ENCODE measurements at regions not wholly inside any gene's neighbourhood (a gene's known extent, or its start where the extent isn't known, plus 50 kb on each side); places are given as distances from the start of the nearest gene placed in this dataset.
A peak's percentile ranks its signal among the peaks of the same experiment; 100 is the strongest.

DNA sequence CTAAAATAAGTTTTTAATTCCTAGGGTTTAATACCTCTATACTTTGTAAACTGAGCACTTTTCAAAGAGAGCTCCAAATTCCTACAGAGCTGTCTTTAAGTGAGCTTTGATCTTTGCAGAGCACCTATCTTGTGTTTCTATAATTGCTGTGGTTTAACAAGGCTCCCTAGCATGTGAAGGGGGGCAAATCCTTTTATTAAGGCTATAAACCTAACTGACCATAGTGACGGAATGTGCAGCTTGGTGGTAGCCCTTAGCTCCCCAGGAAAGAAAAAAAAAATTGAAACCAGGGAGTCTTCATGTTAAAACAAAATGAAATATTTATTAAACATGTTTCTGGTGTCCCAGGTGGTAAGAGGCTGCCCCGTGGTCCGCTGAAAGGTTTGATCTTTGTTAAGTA is 78.6 kb upstream of the ETAA1 start:
- DNase-seq (ENCODE audit: low spot score), result no peak
- TF ChIP-seq, protein P1, sequence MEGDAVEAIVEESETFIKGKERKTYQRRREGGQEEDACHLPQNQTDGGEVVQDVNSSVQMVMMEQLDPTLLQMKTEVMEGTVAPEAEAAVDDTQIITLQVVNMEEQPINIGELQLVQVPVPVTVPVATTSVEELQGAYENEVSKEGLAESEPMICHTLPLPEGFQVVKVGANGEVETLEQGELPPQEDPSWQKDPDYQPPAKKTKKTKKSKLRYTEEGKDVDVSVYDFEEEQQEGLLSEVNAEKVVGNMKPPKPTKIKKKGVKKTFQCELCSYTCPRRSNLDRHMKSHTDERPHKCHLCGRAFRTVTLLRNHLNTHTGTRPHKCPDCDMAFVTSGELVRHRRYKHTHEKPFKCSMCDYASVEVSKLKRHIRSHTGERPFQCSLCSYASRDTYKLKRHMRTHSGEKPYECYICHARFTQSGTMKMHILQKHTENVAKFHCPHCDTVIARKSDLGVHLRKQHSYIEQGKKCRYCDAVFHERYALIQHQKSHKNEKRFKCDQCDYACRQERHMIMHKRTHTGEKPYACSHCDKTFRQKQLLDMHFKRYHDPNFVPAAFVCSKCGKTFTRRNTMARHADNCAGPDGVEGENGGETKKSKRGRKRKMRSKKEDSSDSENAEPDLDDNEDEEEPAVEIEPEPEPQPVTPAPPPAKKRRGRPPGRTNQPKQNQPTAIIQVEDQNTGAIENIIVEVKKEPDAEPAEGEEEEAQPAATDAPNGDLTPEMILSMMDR (IDR thresholded peaks at IDR 0.05), result no peak

GRCh38 chr2:67318993-67319481 is 78.1 kb upstream of the ETAA1 start:
- no peak overlapping the region for H3K27ac ChIP-seq
- H3K4me3 ChIP-seq, result no peak overlapping the region
- TF ChIP-seq, protein P1 (IDR thresholded peaks at IDR 0.05), result no peak
- no peak for DNase-seq (ENCODE audit: low spot score)

More for the DNA sequence above, 78.6 kb upstream of the ETAA1 start:
- no peak overlapping the region for H3K27ac ChIP-seq
- no peak overlapping the region for H3K4me3 ChIP-seq

- H3K4me3 ChIP-seq, result no peak overlapping the region
- no peak for DNase-seq (ENCODE audit: low spot score)
- TF ChIP-seq, protein P1 (IDR thresholded peaks at IDR 0.05), result no peak
- peak overlapping the region; percentile 23 to 29 for H3K27ac ChIP-seq
These were observed 76.1 kb upstream of the ETAA1 start for GRCh38 chr2:67320861-67321587.

GRCh38 chr2:67321588-67321903 is 75.6 kb upstream of the ETAA1 start:
- TF ChIP-seq, protein P1 (IDR thresholded peaks at IDR 0.05), result no peak
- no peak overlapping the region for H3K4me3 ChIP-seq
- peak overlapping the region; percentile 23 to 29 for H3K27ac ChIP-seq

DNA sequence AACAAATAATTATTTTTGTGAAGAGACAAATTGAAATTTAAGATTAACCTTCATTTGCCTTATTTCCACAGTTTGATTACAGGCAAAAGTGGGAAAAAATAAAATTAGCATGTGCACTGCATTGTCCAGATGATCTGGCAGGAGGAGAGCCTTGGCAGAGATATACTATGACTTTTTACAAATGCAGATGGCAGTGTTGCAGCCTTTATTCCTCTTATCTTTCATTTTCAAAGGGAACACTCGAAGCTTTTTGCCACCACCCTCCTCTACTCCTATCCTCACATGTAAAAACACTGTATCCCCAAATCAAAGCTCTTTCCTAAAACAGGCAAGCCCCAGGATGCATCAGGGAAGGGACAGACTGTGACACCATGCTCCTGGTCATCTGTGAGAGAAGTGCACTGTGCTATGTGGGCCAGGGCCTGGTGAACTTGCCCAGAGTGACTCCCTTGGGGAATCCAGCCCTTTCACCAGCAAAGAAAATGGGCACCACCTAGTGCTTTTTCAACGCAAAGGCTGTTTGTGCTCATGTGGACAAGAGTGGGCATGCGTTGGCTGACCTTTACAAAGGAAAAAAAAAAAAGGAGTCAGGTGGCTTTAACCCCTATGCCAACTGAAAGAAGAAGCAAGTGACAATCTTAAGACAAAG is 74.7 kb upstream of the ETAA1 start:
- TF ChIP-seq, protein P1 (IDR thresholded peaks at IDR 0.05), result peak; percentile 30
- DNase-seq (ENCODE audit: low spot score), result peak; percentile 77
- Histone ChIP-seq H3K4me3 (no peak overlapping the region), H3K27ac (peak overlapping the region in 1 of 2 donors; percentile 30)

More at GRCh38 chr2:67321588-67321903, 75.6 kb upstream of the ETAA1 start:
- DNase-seq (ENCODE audit: low spot score), result no peak

- Histone ChIP-seq H3K27ac (no peak overlapping the region), H3K4me3 (no peak overlapping the region)
- TF ChIP-seq, protein P1 (IDR thresholded peaks at IDR 0.05), result no peak
- no peak for DNase-seq (ENCODE audit: low spot score)
These were observed 73.7 kb upstream of the ETAA1 start for GRCh38 chr2:67323209-67323991.

Data from coronary artery (tissue), 2 donors.